HEK293T (cell line): ENCODE measurements at regions not wholly inside any gene's neighbourhood (a gene's known extent, or its start where the extent isn't known, plus 50 kb on each side); places are given as distances from the start of the nearest gene placed in this dataset.

Experiments
- CTCF ChIA-PET: fragments of 350-600 bp; formaldehyde crosslinking; extraction: SDS; loops from one replicate; lab custom pipeline; 2021; ENCODE audit warnings: antibody characterized with exemption, inconsistent platforms; lab: Yijun Ruan, JAX
- POLR2A ChIA-PET: fragments of 350-600 bp; formaldehyde crosslinking; extraction: SDS; loops from one replicate; lab custom pipeline; 2020; ENCODE audit warnings: antibody characterized with exemption, inconsistent platforms; lab: Yijun Ruan, JAX
- DNase-seq: peaks from one replicate; pipeline ENCODE4 v3.0.0; 2012; ENCODE audit warnings: mixed read lengths; ENCODE audit errors: extremely low spot score
- ARNT ChIP-seq: fragments of 450-650 bp; IDR thresholded peaks from 2 replicates; pipeline ENCODE4 v1.6.1; 2017; ENCODE audit warnings: mild to moderate bottlenecking
- BHLHE40 ChIP-seq: fragments of 450-650 bp; IDR thresholded peaks from 2 replicates; pipeline ENCODE4 v1.6.1; 2016; ENCODE audit warnings: mild to moderate bottlenecking, moderate library complexity, borderline replicate concordance
- CTBP1 ChIP-seq: fragments of 450-650 bp; IDR thresholded peaks from 2 replicates; pipeline ENCODE4 v1.6.1; 2016; ENCODE audit warnings: borderline replicate concordance
- ELF4 ChIP-seq: fragments of 450-650 bp; IDR thresholded peaks from 2 replicates; pipeline ENCODE4 v1.6.1; 2017; ENCODE audit warnings: antibody characterized with exemption
- FOXA1 ChIP-seq: fragments of 450-650 bp; IDR thresholded peaks from 2 replicates; pipeline ENCODE4 v1.6.1; 2016; ENCODE audit warnings: mild to moderate bottlenecking
- FOXK2 ChIP-seq: fragments of 450-650 bp; IDR thresholded peaks from 2 replicates; pipeline ENCODE4 v1.6.1; 2016; ENCODE audit warnings: mild to moderate bottlenecking
- FOXM1 ChIP-seq: fragments of 450-650 bp; IDR thresholded peaks from 2 replicates; pipeline ENCODE4 v1.6.1; 2017; ENCODE audit warnings: mild to moderate bottlenecking, borderline replicate concordance
- HDGF ChIP-seq: fragments of 450-650 bp; IDR thresholded peaks from 2 replicates; pipeline ENCODE4 v1.6.1; 2017; ENCODE audit warnings: antibody characterized with exemption, borderline replicate concordance
- L3MBTL2 ChIP-seq: fragments of 450-650 bp; conservative IDR thresholded peaks from 2 replicates; pipeline ENCODE4 v1.6.1; 2016; ENCODE audit warnings: mild to moderate bottlenecking
- NFRKB ChIP-seq: fragments of 450-650 bp; IDR thresholded peaks from 2 replicates; pipeline ENCODE4 v1.6.1; 2016; ENCODE audit warnings: mild to moderate bottlenecking, moderate library complexity
- PKNOX1 ChIP-seq: fragments of 450-650 bp; IDR thresholded peaks from 2 replicates; pipeline ENCODE4 v1.6.1; 2016
- SP1 ChIP-seq: fragments of 450-650 bp; IDR thresholded peaks from 2 replicates; pipeline ENCODE4 v1.6.1; 2017
- SUZ12 ChIP-seq: fragments of 450-650 bp; IDR thresholded peaks from 2 replicates; pipeline ENCODE4 v1.6.1; 2016; ENCODE audit warnings: mild to moderate bottlenecking
- TARDBP ChIP-seq: fragments of 450-650 bp; IDR thresholded peaks from 2 replicates; pipeline ENCODE4 v1.6.1; 2016
- ZNF384 ChIP-seq: fragments of 450-650 bp; IDR thresholded peaks from 2 replicates; pipeline ENCODE4 v1.6.1; 2016

- ChIA-PET POLR2A (no interaction called here), CTCF (no interaction called here)
- DNase-seq = no peak
- TF ChIP-seq PKNOX1 (no peak), SP1 (no peak), HDGF (no peak)
These were observed 235.6 kb upstream of the PRDM1 start for GRCh38 chr6:105850261-105851112.

- ChIA-PET POLR2A (no interaction called here), CTCF (no interaction called here)
- no peak for DNase-seq
- TF ChIP-seq ELF4 = no peak
- TF ChIP-seq TARDBP = no peak
- TF ChIP-seq FOXK2 = no peak
- TF ChIP-seq FOXM1 = no peak
- TF ChIP-seq FOXA1 = no peak
- TF ChIP-seq HDGF = no peak
- TF ChIP-seq ZNF384 = no peak
- TF ChIP-seq L3MBTL2 = no peak
These were observed 236.4 kb upstream of the PRDM1 start for GRCh38 chr6:105849746-105850145.

GRCh38 chr6:105847433-105847832 is 238.7 kb upstream of the PRDM1 start:
- ChIA-PET POLR2A (no interaction called here), CTCF (no interaction called here)
- DNase-seq = no peak
- no peak for TF ChIP-seq SP1
- TF ChIP-seq FOXA1 = no peak
- no peak for TF ChIP-seq L3MBTL2
- TF ChIP-seq FOXK2 = no peak
- TF ChIP-seq ARNT = no peak
- no peak for TF ChIP-seq BHLHE40
- no peak for TF ChIP-seq ZNF384
- no peak for TF ChIP-seq FOXM1

GRCh38 chr6:105844275-105844883 is 241.8 kb upstream of the PRDM1 start:
- ChIA-PET CTCF (no interaction called here), POLR2A (no interaction called here)
- DNase-seq = no peak
- no peak for TF ChIP-seq HDGF
- TF ChIP-seq TARDBP = no peak
- no peak for TF ChIP-seq BHLHE40
- TF ChIP-seq CTBP1 = no peak
- TF ChIP-seq ZNF384 = no peak
- TF ChIP-seq PKNOX1 = no peak
- TF ChIP-seq FOXA1 = no peak
- TF ChIP-seq L3MBTL2 = no peak
- TF ChIP-seq ARNT = no peak
- TF ChIP-seq FOXM1 = no peak
- no peak for TF ChIP-seq SUZ12
- no peak for TF ChIP-seq FOXK2

- CTCF ChIA-PET = no interaction called here
- POLR2A ChIA-PET = no interaction called here
- TF ChIP-seq FOXA1 = no peak
- TF ChIP-seq FOXM1 = no peak
- no peak for TF ChIP-seq TARDBP
- no peak for TF ChIP-seq CTBP1
- no peak for TF ChIP-seq HDGF
- no peak for TF ChIP-seq ZNF384
- no peak for TF ChIP-seq BHLHE40
- TF ChIP-seq SP1 = no peak
- DNase-seq = no peak
These were observed 246.9 kb upstream of the PRDM1 start for GRCh38 chr6:105839266-105839665.

- TF ChIP-seq CTBP1 = no peak
- TF ChIP-seq FOXA1 = no peak
- TF ChIP-seq TARDBP = no peak
- no peak for TF ChIP-seq FOXK2
- no peak for TF ChIP-seq ELF4
- CTCF ChIA-PET = no interaction called here
- no peak for DNase-seq
- POLR2A ChIA-PET = no interaction called here
These were observed 248.0 kb upstream of the PRDM1 start for GRCh38 chr6:105838171-105838570.

- ChIA-PET CTCF (no interaction called here), POLR2A (no interaction called here)
- TF ChIP-seq L3MBTL2 (no peak), FOXA1 (no peak), PKNOX1 (no peak), NFRKB (no peak), TARDBP (no peak), ARNT (no peak), FOXM1 (no peak), ELF4 (no peak)
- DNase-seq = no peak
These were observed 249.2 kb upstream of the PRDM1 start for GRCh38 chr6:105836889-105837288.
